ENCODE measurements at regions not wholly inside any gene's neighbourhood (a gene's known extent, or its start where the extent isn't known, plus 50 kb on each side); places are given as distances from the start of the nearest gene placed in this dataset.
"Not testable (repeated sequence)": the region's sequence is repeated elsewhere in the genome, so short reads cannot be mapped to it uniquely, and the experiment has no call there.

- DNase-seq (ENCODE audit: extremely low read depth, low read depth, low spot score), result no peak
These were observed 421.9 kb upstream of the FTMT start for GRCh38 chr5:121429761-121430160.

GRCh38 chr5:121430538-121430937 lies 421.1 kb upstream of the FTMT start:
- no peak for DNase-seq (ENCODE audit: extremely low read depth, low read depth, low spot score)

GRCh38 chr5:121445511-121445910 lies 406.2 kb upstream of the FTMT start:
- DNase-seq (ENCODE audit: extremely low read depth, low read depth, low spot score), result no peak

GRCh38 chr5:121462441-121462840 lies 389.2 kb upstream of the FTMT start:
- no peak for DNase-seq (ENCODE audit: extremely low read depth, low read depth, low spot score)

- not testable (repeated sequence) for DNase-seq (ENCODE audit: extremely low read depth, low read depth, low spot score)
These were observed 380.5 kb upstream of the FTMT start for GRCh38 chr5:121471222-121471621.

- DNase-seq (ENCODE audit: extremely low read depth, low read depth, low spot score), result no peak
These were observed 373.0 kb upstream of the FTMT start for GRCh38 chr5:121478636-121479035.

GRCh38 chr5:121479337-121479736 lies 372.3 kb upstream of the FTMT start:
- DNase-seq (ENCODE audit: extremely low read depth, low read depth, low spot score), result no peak

- DNase-seq (ENCODE audit: extremely low read depth, low read depth, low spot score), result no peak
These were observed 366.4 kb upstream of the FTMT start for GRCh38 chr5:121485281-121485680.

- not testable (repeated sequence) for DNase-seq (ENCODE audit: extremely low read depth, low read depth, low spot score)
These were observed 365.7 kb upstream of the FTMT start for GRCh38 chr5:121485999-121486398.

GRCh38 chr5:121489972-121490371 lies 361.7 kb upstream of the FTMT start:
- no peak for DNase-seq (ENCODE audit: extremely low read depth, low read depth, low spot score)

GRCh38 chr5:121497176-121497575 lies 354.5 kb upstream of the FTMT start:
- DNase-seq (ENCODE audit: extremely low read depth, low read depth, low spot score), result no peak

GRCh38 chr5:121500310-121500709 lies 351.4 kb upstream of the FTMT start:
- no peak for DNase-seq (ENCODE audit: extremely low read depth, low read depth, low spot score)

GRCh38 chr5:121503111-121503840 lies 348.4 kb upstream of the FTMT start:
- no peak for DNase-seq (ENCODE audit: extremely low read depth, low read depth, low spot score)

- no peak for DNase-seq (ENCODE audit: extremely low read depth, low read depth, low spot score)
These were observed 334.7 kb upstream of the FTMT start for GRCh38 chr5:121516997-121517396.

GRCh38 chr5:121525706-121526105 lies 326.0 kb upstream of the FTMT start:
- DNase-seq (ENCODE audit: extremely low read depth, low read depth, low spot score), result no peak

GRCh38 chr5:121526908-121527307 lies 324.8 kb upstream of the FTMT start:
- no peak for DNase-seq (ENCODE audit: extremely low read depth, low read depth, low spot score)

GRCh38 chr5:121533814-121534213 lies 317.9 kb upstream of the FTMT start:
- DNase-seq (ENCODE audit: extremely low read depth, low read depth, low spot score), result no peak

GRCh38 chr5:121550989-121551388 lies 300.7 kb upstream of the FTMT start:
- no peak for DNase-seq (ENCODE audit: extremely low read depth, low read depth, low spot score)

GRCh38 chr5:121559832-121560231 lies 291.9 kb upstream of the FTMT start:
- DNase-seq (ENCODE audit: extremely low read depth, low read depth, low spot score), result no peak

GRCh38 chr5:121572061-121572460 lies 279.6 kb upstream of the FTMT start:
- no peak for DNase-seq (ENCODE audit: extremely low read depth, low read depth, low spot score)

GRCh38 chr5:121573721-121574382 lies 277.8 kb upstream of the FTMT start:
- no peak for DNase-seq (ENCODE audit: extremely low read depth, low read depth, low spot score)

- DNase-seq (ENCODE audit: extremely low read depth, low read depth, low spot score), result no peak
These were observed 270.1 kb upstream of the FTMT start for GRCh38 chr5:121581588-121581987.

Measured in glomerular endothelial cell (primary cell).